HG02852 (cell line): ENCODE measurements at regions not wholly inside any gene's neighbourhood (a gene's known extent, or its start where the extent isn't known, plus 50 kb on each side); places are given as distances from the start of the nearest gene placed in this dataset.
"Not testable (repeated sequence)": the region's sequence is repeated elsewhere in the genome, so short reads cannot be mapped to it uniquely, and the experiment has no call there.

Source experiments
- ATAC-seq: cut with Tn5 transposase; IDR thresholded peaks from one replicate; pipeline ENCODE4 v1.9.1; 2021; ENCODE audit warnings: mild to moderate bottlenecking, moderate library complexity; ENCODE audit not compliant: unreplicated experiment

- ATAC-seq: peak; percentile 43
Observed at GRCh38 chr1:191699343-191699742, 458.9 kb upstream of the RGS18 start.

- ATAC-seq: no peak
Observed at GRCh38 chr1:191700922-191701321, 457.3 kb upstream of the RGS18 start.

GRCh38 chr1:191702124-191702523 lies 456.1 kb upstream of the RGS18 start:
- ATAC-seq: no peak

- ATAC-seq: no peak
Observed at GRCh38 chr1:191707288-191707687, 451.0 kb upstream of the RGS18 start.

GRCh38 chr1:191709215-191709614 lies 449.0 kb upstream of the RGS18 start:
- no peak for ATAC-seq

- no peak for ATAC-seq
Observed at GRCh38 chr1:191711961-191712360, 446.3 kb upstream of the RGS18 start.

GRCh38 chr1:191714845-191715244 lies 443.4 kb upstream of the RGS18 start:
- ATAC-seq: no peak

GRCh38 chr1:191729742-191730141 lies 428.5 kb upstream of the RGS18 start:
- ATAC-seq: no peak

- not testable (repeated sequence) for ATAC-seq
Observed at GRCh38 chr1:191731608-191732302, 426.5 kb upstream of the RGS18 start.

- no peak for ATAC-seq
Observed at GRCh38 chr1:191734321-191734720, 423.9 kb upstream of the RGS18 start.

GRCh38 chr1:191739544-191739943 lies 418.7 kb upstream of the RGS18 start:
- ATAC-seq: no peak

GRCh38 chr1:191752342-191752741 lies 405.9 kb upstream of the RGS18 start:
- ATAC-seq: no peak

GRCh38 chr1:191760016-191760415 lies 398.2 kb upstream of the RGS18 start:
- ATAC-seq: no peak

- no peak for ATAC-seq
Observed at GRCh38 chr1:191788551-191788950, 369.7 kb upstream of the RGS18 start.

- ATAC-seq: no peak
Observed at GRCh38 chr1:191798178-191798577, 360.1 kb upstream of the RGS18 start.

- ATAC-seq: no peak
Observed at GRCh38 chr1:191804311-191804710, 354.0 kb upstream of the RGS18 start.

GRCh38 chr1:191813593-191813992 lies 344.7 kb upstream of the RGS18 start:
- ATAC-seq: not testable (repeated sequence)

GRCh38 chr1:191818198-191818597 lies 340.1 kb upstream of the RGS18 start:
- ATAC-seq: no peak

- no peak for ATAC-seq
Observed at GRCh38 chr1:191831572-191831971, 326.7 kb upstream of the RGS18 start.

- ATAC-seq: no peak
Observed at GRCh38 chr1:191839891-191840290, 318.4 kb upstream of the RGS18 start.

GRCh38 chr1:191851799-191852595 lies 306.3 kb upstream of the RGS18 start:
- no peak for ATAC-seq

GRCh38 chr1:191852907-191853306 lies 305.4 kb upstream of the RGS18 start:
- no peak for ATAC-seq
